GM12878 (cell line): ENCODE measurements at regions not wholly inside any gene's neighbourhood (a gene's known extent, or its start where the extent isn't known, plus 50 kb on each side); places are given as distances from the start of the nearest gene placed in this dataset.

ENCODE experiments used
- ATAC-seq: fragments of 200-7000 bp; cut with Tn5 transposase; 3 replicates; pipeline ENCODE4 v1.9.1; 2020; ENCODE audit warnings: mild to moderate bottlenecking, moderate library complexity
- BruUV-seq: library from RNA; stranded (reverse); fragments of 400-500 nt; replicated peaks from 2 replicates; lab custom pipeline; 2021; lab: Mats Ljungman, UMichigan
- CTCF ChIA-PET: fragments of 300-600 bp; sonication (Branson Sonifier 250); formaldehyde crosslinking; extraction: SDS; loops from one replicate; lab custom pipeline; 2021; ENCODE audit warnings: inconsistent platforms; lab: Yijun Ruan, JAX
- POLR2A ChIA-PET: fragments of 350-600 bp; formaldehyde crosslinking; extraction: SDS; loops from one replicate; lab custom pipeline; 2021; ENCODE audit warnings: inconsistent platforms; lab: Charles Lee
- RAD21 ChIA-PET: fragments of 300-600 bp; sonication (Branson Sonifier 250); formaldehyde crosslinking; loops from one replicate; lab custom pipeline; 2023; ENCODE audit warnings: antibody characterized with exemption; ENCODE audit not compliant: unreplicated experiment; lab: Charles Lee
- SMC1A ChIA-PET: fragments of 300-600 bp; sonication (Branson Sonifier 250); formaldehyde crosslinking; loops from one replicate; lab custom pipeline; 2023; ENCODE audit not compliant: unreplicated experiment, uncharacterized antibody; lab: Charles Lee
- DNase-seq: peaks from one replicate; pipeline ENCODE4 v3.0.0-alpha.2; 2011; ENCODE audit warnings: low read depth, low spot score
- FAIRE-seq: peaks from 3 replicates; lab custom pipeline; 2011; peaks lifted over from hg19 to GRCh38; lab: Jason Lieb, UNC
- H2AFZ ChIP-seq: 2 replicates; pipeline ENCODE4 v1.6.0; 2011; ENCODE audit warnings: low read depth, low read length, control low read depth; ENCODE audit not compliant: control insufficient read depth
- H3K27ac ChIP-seq: 2 replicates; pipeline ENCODE4 v1.5.1; 2011; ENCODE audit warnings: control low read depth; ENCODE audit not compliant: control insufficient read depth, insufficient read depth
- H3K27me3 ChIP-seq, 2 experiments: replicated peaks in 1 of 2; 2 replicates each; pipeline versions ENCODE4 v1.6.0 to v1.6.1; 2011; ENCODE audit warnings: low read length in 1 of 2; ENCODE audit not compliant: control insufficient read depth in 2 of 2, insufficient read depth in 2 of 2
- H3K36me3 ChIP-seq, 2 experiments: 2 replicates each; pipeline ENCODE4 v1.5.1; 2011; ENCODE audit warnings: low read length in 1 of 2; ENCODE audit not compliant: control insufficient read depth in 2 of 2, insufficient read depth in 2 of 2
- H3K4me1 ChIP-seq: 2 replicates; pipeline ENCODE4 v1.6.1; 2011; ENCODE audit warnings: mild to moderate bottlenecking, low read length, moderate library complexity, mixed read lengths; ENCODE audit not compliant: control insufficient read depth, insufficient read depth
- H3K4me2 ChIP-seq: 2 replicates; pipeline ENCODE4 v1.6.0; 2011; ENCODE audit warnings: control low read depth; ENCODE audit not compliant: control insufficient read depth, insufficient read depth
- H3K4me3 ChIP-seq: fragments of 200-600 bp; sonication (generic); 2 replicates; pipeline ENCODE4 v1.5.1; 2016
- H3K79me2 ChIP-seq: 2 replicates; pipeline ENCODE4 v1.6.0; 2011; ENCODE audit warnings: low read length; ENCODE audit not compliant: control insufficient read depth, insufficient read depth
- H3K9ac ChIP-seq: 2 replicates; pipeline ENCODE4 v1.8.0; 2011; ENCODE audit warnings: low read length, control low read depth, mixed read lengths; ENCODE audit not compliant: control insufficient read depth, insufficient read depth
- H3K9me3 ChIP-seq: replicated peaks from 3 replicates; pipeline ENCODE4 v1.5.1; 2011; ENCODE audit warnings: mild to moderate bottlenecking, low read length; ENCODE audit not compliant: control insufficient read depth, insufficient read depth
- H4K20me1 ChIP-seq: 2 replicates; pipeline ENCODE4 v1.6.0; 2011; ENCODE audit not compliant: control insufficient read depth, insufficient read depth
- ATF3 ChIP-seq: IDR thresholded peaks from 2 replicates; pipeline ENCODE4 v1.6.1; 2011; ENCODE audit warnings: low read depth, mild to moderate bottlenecking, low read length, moderate library complexity, borderline replicate concordance; ENCODE audit errors: extremely low read depth
- E2F4 ChIP-seq: IDR thresholded peaks from 2 replicates; pipeline ENCODE4 v1.6.1; 2012; ENCODE audit warnings: low read depth, low read length, improper control_type of control experiment
- FOXK2 ChIP-seq: fragments of 450-650 bp; IDR thresholded peaks from 2 replicates; pipeline ENCODE4 v1.6.1; 2017; ENCODE audit warnings: mild to moderate bottlenecking, moderate library complexity
- GATAD2B ChIP-seq: fragments of 450-650 bp; conservative IDR thresholded peaks from 2 replicates; pipeline ENCODE4 v1.6.1; 2017; ENCODE audit warnings: low read depth, mild to moderate bottlenecking, moderate library complexity
- JUNB ChIP-seq: IDR thresholded peaks from 2 replicates; pipeline ENCODE4 v1.6.1; 2016; ENCODE audit warnings: antibody characterized with exemption, mild to moderate bottlenecking
- NFYA ChIP-seq: IDR thresholded peaks from 2 replicates; pipeline ENCODE4 v1.6.1; 2011; ENCODE audit warnings: low read depth, mild to moderate bottlenecking, low read length, improper control_type of control experiment, borderline replicate concordance
- PAX5 ChIP-seq: IDR thresholded peaks from 2 replicates; pipeline ENCODE4 v1.6.1; 2011; ENCODE audit warnings: low read depth, low read length, borderline replicate concordance
- SMAD5 ChIP-seq: IDR thresholded peaks from 2 replicates; pipeline ENCODE4 v1.6.1; 2016; ENCODE audit warnings: antibody characterized with exemption, low read depth
- STAT3 ChIP-seq: IDR thresholded peaks from 2 replicates; pipeline ENCODE4 v1.6.1; 2011; ENCODE audit warnings: low read depth, low read length, improper control_type of control experiment
- ZNF24 ChIP-seq: fragments of 450-650 bp; IDR thresholded peaks from 2 replicates; pipeline ENCODE4 v1.6.1; 2017; ENCODE audit warnings: antibody characterized with exemption, mild to moderate bottlenecking
- in situ Hi-C: fragments of 300-500 bp; cut with MboI; formaldehyde crosslinking; loops from 9 replicates; pipeline ENCODE4 v1.14.3; 2018; ENCODE audit warnings: mixed read lengths
- intact Hi-C: fragments of 100-400 bp; cut with micrococcal nuclease; formaldehyde crosslinking; loops from one replicate; pipeline ENCODE4 v1.14.2; 2022; ENCODE audit not compliant: unreplicated experiment
- TF ChIP-seq, protein P1 (sequence below): IDR thresholded peaks from 2 replicates; pipeline ENCODE4 v1.6.1; 2012; ENCODE audit warnings: mild to moderate bottlenecking, low read depth, low read length
- TF ChIP-seq, protein P2 (sequence below): IDR thresholded peaks from 2 replicates; pipeline ENCODE4 v1.6.1; 2011; ENCODE audit warnings: low read depth, low read length, improper control_type of control experiment, borderline replicate concordance

DNA sequence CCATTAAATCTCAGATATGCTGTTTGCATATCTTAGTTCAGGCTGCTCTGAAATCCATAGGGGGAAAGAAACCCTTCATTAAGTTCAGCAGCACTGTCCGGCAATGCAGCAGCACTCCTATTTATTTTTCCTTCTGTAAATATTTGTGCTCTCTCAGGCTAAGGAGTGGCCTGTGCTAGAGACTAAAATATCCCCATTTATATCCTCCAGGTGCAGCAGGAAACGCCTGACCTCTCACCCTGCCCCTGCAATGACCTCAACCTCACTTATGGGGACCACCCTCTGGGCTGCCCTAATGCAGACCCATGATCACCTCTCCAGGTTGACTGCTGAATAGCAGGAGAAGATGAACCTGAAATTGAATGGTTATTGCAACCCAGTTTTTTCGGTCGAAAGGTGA, 165.0 kb upstream of the ELAC2 start (continued):
- TF ChIP-seq E2F4: no peak
- TF ChIP-seq, protein P1, sequence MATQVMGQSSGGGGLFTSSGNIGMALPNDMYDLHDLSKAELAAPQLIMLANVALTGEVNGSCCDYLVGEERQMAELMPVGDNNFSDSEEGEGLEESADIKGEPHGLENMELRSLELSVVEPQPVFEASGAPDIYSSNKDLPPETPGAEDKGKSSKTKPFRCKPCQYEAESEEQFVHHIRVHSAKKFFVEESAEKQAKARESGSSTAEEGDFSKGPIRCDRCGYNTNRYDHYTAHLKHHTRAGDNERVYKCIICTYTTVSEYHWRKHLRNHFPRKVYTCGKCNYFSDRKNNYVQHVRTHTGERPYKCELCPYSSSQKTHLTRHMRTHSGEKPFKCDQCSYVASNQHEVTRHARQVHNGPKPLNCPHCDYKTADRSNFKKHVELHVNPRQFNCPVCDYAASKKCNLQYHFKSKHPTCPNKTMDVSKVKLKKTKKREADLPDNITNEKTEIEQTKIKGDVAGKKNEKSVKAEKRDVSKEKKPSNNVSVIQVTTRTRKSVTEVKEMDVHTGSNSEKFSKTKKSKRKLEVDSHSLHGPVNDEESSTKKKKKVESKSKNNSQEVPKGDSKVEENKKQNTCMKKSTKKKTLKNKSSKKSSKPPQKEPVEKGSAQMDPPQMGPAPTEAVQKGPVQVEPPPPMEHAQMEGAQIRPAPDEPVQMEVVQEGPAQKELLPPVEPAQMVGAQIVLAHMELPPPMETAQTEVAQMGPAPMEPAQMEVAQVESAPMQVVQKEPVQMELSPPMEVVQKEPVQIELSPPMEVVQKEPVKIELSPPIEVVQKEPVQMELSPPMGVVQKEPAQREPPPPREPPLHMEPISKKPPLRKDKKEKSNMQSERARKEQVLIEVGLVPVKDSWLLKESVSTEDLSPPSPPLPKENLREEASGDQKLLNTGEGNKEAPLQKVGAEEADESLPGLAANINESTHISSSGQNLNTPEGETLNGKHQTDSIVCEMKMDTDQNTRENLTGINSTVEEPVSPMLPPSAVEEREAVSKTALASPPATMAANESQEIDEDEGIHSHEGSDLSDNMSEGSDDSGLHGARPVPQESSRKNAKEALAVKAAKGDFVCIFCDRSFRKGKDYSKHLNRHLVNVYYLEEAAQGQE: no peak
- TF ChIP-seq JUNB: no peak

GRCh38 chr17:13182450-13182849, 164.6 kb upstream of the ELAC2 start:
- Histone ChIP-seq H3K4me3 (no peak overlapping the region), H3K9me3 (no peaks in the 10 kb centered on the region), H2AFZ (no peak overlapping the region), H4K20me1 (no peaks in the 10 kb centered on the region), H3K36me3 (no peaks in the 10 kb centered on the region), H3K27me3 (no peaks in the 10 kb centered on the region)
- ATAC-seq (no peak), DNase-seq (no peak), FAIRE-seq (no peak)
- intact Hi-C loops: no loop called here
- ChIA-PET POLR2A (no interaction called here), RAD21 (no interaction called here), CTCF (no interaction called here)
- BruUV-seq: no TSS peak
- TF ChIP-seq STAT3 (no peak), SMAD5 (no peak), FOXK2 (no peak), GATAD2B (no peak), ATF3 (no peak), NFYA (no peak), ZNF24 (no peak), PAX5 (no peak)
- TF ChIP-seq, protein P2, sequence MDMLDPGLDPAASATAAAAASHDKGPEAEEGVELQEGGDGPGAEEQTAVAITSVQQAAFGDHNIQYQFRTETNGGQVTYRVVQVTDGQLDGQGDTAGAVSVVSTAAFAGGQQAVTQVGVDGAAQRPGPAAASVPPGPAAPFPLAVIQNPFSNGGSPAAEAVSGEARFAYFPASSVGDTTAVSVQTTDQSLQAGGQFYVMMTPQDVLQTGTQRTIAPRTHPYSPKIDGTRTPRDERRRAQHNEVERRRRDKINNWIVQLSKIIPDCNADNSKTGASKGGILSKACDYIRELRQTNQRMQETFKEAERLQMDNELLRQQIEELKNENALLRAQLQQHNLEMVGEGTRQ: no peak
- TF ChIP-seq, all 136 proteins: peak for 0
- no peaks in the 10 kb centered on the region for H3K4me1 ChIP-seq
- H3K27ac ChIP-seq: no peak overlapping the region
- no peaks in the 10 kb centered on the region for H3K79me2 ChIP-seq
- no peak overlapping the region for H3K9ac ChIP-seq
- in situ Hi-C loops: no loop called here
- H3K4me2 ChIP-seq: no peak overlapping the region
- SMC1A ChIA-PET: interaction anchor here (1.3 kb wide), 1 partner anchor 1743 kb away, joined by 3 read pairs; no protein-coding TSS in a partner anchor
